ENCODE measurements at regions not wholly inside any gene's neighbourhood (a gene's known extent, or its start where the extent isn't known, plus 50 kb on each side); places are given as distances from the start of the nearest gene placed in this dataset.

DNA sequence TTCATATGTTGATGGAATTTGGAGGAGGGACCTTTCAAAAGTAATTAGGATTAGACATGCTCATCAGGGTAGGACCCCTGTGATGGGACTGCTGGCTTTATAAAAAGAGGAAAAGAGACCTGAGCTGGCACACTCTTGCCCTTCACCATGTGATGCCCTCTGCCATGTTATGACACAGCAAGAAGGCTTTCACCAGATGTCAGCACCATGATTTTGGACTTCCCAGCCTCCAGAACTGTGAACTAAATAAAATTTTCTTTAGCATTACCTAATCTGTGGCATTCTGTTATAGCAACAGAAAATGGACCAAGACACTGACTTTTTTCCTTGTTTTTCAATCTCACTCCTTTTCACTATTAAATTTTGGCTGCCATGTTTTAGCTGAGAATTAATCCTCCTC is 105.0 kb upstream of the TMPO start:
- H3K27me3 ChIP-seq (ENCODE audit: control insufficient read depth, insufficient read depth, low read length) = no peaks in the 10 kb centered on the region
- ChIA-PET CTCF (no interaction called here), POLR2A (no interaction called here)
- no peak overlapping the region for H3K4me3 ChIP-seq (ENCODE audit: low read depth, low read length)
- no peaks in the 10 kb centered on the region for H3K9me3 ChIP-seq (ENCODE audit: control insufficient read depth, insufficient read depth, low read length)
- DNase-seq (ENCODE audit: low read depth, low spot score) = no peak
- no peak overlapping the region for H3K27ac ChIP-seq (ENCODE audit: low read depth, low read length)
- TF ChIP-seq, protein P1, sequence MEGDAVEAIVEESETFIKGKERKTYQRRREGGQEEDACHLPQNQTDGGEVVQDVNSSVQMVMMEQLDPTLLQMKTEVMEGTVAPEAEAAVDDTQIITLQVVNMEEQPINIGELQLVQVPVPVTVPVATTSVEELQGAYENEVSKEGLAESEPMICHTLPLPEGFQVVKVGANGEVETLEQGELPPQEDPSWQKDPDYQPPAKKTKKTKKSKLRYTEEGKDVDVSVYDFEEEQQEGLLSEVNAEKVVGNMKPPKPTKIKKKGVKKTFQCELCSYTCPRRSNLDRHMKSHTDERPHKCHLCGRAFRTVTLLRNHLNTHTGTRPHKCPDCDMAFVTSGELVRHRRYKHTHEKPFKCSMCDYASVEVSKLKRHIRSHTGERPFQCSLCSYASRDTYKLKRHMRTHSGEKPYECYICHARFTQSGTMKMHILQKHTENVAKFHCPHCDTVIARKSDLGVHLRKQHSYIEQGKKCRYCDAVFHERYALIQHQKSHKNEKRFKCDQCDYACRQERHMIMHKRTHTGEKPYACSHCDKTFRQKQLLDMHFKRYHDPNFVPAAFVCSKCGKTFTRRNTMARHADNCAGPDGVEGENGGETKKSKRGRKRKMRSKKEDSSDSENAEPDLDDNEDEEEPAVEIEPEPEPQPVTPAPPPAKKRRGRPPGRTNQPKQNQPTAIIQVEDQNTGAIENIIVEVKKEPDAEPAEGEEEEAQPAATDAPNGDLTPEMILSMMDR (IDR thresholded peaks at IDR 0.05; ENCODE audit: low read depth, low read length) = no peak

DNA sequence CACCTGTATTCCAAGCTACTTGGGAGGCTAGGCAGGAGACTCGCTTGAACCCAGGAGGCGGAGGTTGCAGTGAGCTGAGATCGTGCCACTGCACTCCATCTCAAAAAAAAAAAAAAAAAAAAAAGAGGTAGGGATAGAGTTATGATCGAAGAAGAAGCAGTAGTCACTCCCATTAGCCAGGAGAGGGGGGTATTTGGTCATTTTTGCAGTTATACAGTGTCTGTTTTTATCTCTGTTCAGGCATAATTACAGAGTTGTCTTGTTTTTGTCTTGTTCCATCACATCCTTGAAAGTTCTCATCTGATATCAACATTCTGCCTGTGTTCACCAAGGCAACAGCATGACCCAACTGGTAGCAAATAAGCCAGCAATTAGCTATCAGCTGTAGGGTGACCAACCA is 98.5 kb upstream of the TMPO start:
- Histone ChIP-seq H3K4me3 (ENCODE audit: low read depth, low read length) (no peak overlapping the region), H3K27me3 (ENCODE audit: control insufficient read depth, insufficient read depth, low read length) (no peaks in the 10 kb centered on the region), H3K27ac (ENCODE audit: low read depth, low read length) (no peak overlapping the region), H3K9me3 (ENCODE audit: control insufficient read depth, insufficient read depth, low read length) (no peaks in the 10 kb centered on the region)
- ChIA-PET CTCF (interaction anchor here (0.6 to 4.5 kb wide), 21 partner anchors 9 to 926 kb away, joined by 3 to 62 read pairs (median 5); no protein-coding TSS in a partner anchor), POLR2A (no interaction called here)
- no peak for DNase-seq (ENCODE audit: low read depth, low spot score)
- TF ChIP-seq, protein P1 (IDR thresholded peaks at IDR 0.05; ENCODE audit: low read depth, low read length) = peak; percentile 48

DNA sequence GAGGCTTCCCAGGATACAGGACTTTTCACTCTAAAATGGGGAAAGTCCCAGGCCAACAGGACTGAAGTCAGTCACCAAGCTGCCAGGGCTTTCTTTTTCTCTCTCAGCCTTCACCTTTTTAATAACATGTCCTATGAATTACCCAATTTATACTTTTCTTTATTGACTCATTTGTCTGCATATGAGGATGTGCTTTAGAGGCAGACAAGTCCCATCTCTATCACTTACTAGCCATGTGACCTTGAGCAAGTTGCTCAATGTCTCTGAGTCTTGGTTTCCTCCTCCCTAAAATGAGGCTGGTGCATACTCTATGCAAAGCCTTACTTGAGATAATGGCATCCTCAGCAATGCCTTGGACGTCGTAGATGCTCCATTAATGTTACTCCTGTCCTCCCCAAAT is 98.1 kb upstream of the TMPO start:
- POLR2A ChIA-PET = interaction anchor here (0.7 to 1.4 kb wide), 2 partner anchors 22 to 1514 kb away, joined by 3 to 5 read pairs; no protein-coding TSS in a partner anchor
- Histone ChIP-seq H3K27ac (ENCODE audit: low read depth, low read length) (no peak overlapping the region), H3K4me3 (ENCODE audit: low read depth, low read length) (no peak overlapping the region), H3K27me3 (ENCODE audit: control insufficient read depth, insufficient read depth, low read length) (no peaks in the 10 kb centered on the region), H3K9me3 (ENCODE audit: control insufficient read depth, insufficient read depth, low read length) (no peaks in the 10 kb centered on the region)
- CTCF ChIA-PET = interaction anchor here (0.9 to 4.5 kb wide), 18 partner anchors 11 to 581 kb away, joined by 3 to 62 read pairs (median 6); no protein-coding TSS in a partner anchor
- TF ChIP-seq, protein P1 (IDR thresholded peaks at IDR 0.05; ENCODE audit: low read depth, low read length) = no peak
- DNase-seq (ENCODE audit: low read depth, low spot score) = no peak

DNA sequence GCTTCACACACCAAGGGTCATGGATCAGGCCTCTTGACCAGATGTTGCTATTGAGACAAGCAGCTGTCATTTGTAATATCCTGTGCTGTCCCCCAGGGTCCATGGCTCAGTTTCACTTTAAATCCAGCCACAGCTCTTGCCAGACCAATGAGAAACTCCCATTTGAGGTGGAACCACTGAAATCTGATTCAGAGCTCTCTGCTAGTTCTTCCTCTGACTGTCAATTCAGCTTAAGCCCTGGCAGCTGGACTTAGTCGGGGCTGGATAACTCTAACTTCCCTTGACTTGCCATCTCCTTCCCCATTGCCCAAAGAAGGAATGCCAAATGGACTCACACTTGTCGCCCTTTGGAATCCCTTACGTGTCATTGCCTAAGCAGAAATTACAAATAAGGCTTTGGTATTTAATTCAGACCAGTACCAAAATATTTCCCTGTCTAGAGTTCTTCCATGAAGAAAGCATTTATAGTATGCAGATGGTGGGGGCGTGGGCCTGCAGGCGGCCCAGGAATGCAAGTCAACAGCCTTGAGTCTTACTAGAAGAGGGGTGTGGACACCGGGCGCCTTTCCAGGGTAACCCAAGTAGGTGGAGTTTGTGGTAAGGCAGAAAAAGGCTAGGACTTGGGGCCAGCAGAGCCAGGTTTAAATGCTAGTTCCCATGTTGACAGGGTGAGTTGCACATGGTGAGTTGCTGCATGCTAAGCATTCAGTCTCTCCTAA is 96.9 kb upstream of the TMPO start:
- TF ChIP-seq, protein P1 (IDR thresholded peaks at IDR 0.05; ENCODE audit: low read depth, low read length) = no peak
- Histone ChIP-seq H3K4me3 (ENCODE audit: low read depth, low read length) (peak overlapping the region; percentile 50), H3K27me3 (ENCODE audit: control insufficient read depth, insufficient read depth, low read length) (no peaks in the 10 kb centered on the region), H3K9me3 (ENCODE audit: control insufficient read depth, insufficient read depth, low read length) (no peaks in the 10 kb centered on the region), H3K27ac (ENCODE audit: low read depth, low read length) (peak overlapping the region; percentile 80)
- ChIA-PET POLR2A (interaction anchor here (0.5 to 1.4 kb wide), 6 partner anchors 21 to 1908 kb away, joined by 3 to 5 read pairs (median 3); partner anchors contain the start of gene SLC25A3), CTCF (interaction anchor here (0.6 to 4.5 kb wide), 15 partner anchors 10 to 580 kb away, joined by 3 to 62 read pairs (median 6); no protein-coding TSS in a partner anchor)
- peak; percentile 83 for DNase-seq (ENCODE audit: low read depth, low spot score)

Data from AG04450 (cell line).